IMR-90 (cell line): ENCODE measurements at regions not wholly inside any gene's neighbourhood (a gene's known extent, or its start where the extent isn't known, plus 50 kb on each side); places are given as distances from the start of the nearest gene placed in this dataset.

ENCODE experiments used
- ATAC-seq: fragments of 200-7000 bp; cut with Tn5 transposase; 2 replicates; pipeline ENCODE4 v1.9.1; 2020; ENCODE audit warnings: low read depth, mild to moderate bottlenecking, moderate library complexity
- BruUV-seq: library from RNA; stranded (reverse); fragments of 400-500 nt; replicated peaks from 2 replicates; lab custom pipeline; 2021; lab: Mats Ljungman, UMichigan
- CTCF ChIA-PET: fragments of 300-600 bp; formaldehyde crosslinking; extraction: SDS; loops from one replicate; lab custom pipeline; 2021; ENCODE audit warnings: antibody characterized with exemption; lab: Yijun Ruan, JAX
- POLR2A ChIA-PET: fragments of 300-600 bp; sonication (Branson Sonifier 250); formaldehyde crosslinking; loops from one replicate; lab custom pipeline; 2022; ENCODE audit warnings: antibody characterized with exemption; ENCODE audit not compliant: unreplicated experiment; lab: Charles Lee
- DNase-seq: peaks from one replicate; pipeline ENCODE4 v3.0.0; 2013
- H2AFZ ChIP-seq: replicated peaks from 2 replicates; pipeline ENCODE3; 2013; ENCODE audit warnings: low read length, mild to moderate bottlenecking; ENCODE audit not compliant: poor library complexity
- H2AK5ac ChIP-seq: 2 replicates; pipeline ENCODE4 v1.6.1; 2013; ENCODE audit warnings: low read depth, low read length, inconsistent platforms
- H2AK9ac ChIP-seq: replicated peaks from 2 replicates; pipeline ENCODE3; 2013; ENCODE audit warnings: mild to moderate bottlenecking, low read depth, low read length, moderate library complexity; ENCODE audit not compliant: poor library complexity
- H2BK120ac ChIP-seq: 2 replicates; pipeline ENCODE4 v1.6.1; 2013; ENCODE audit warnings: low read depth, low read length, inconsistent platforms
- H2BK15ac ChIP-seq: 3 replicates; pipeline ENCODE4 v1.6.1; 2013; ENCODE audit warnings: low read depth, low read length, inconsistent platforms
- H2BK20ac ChIP-seq: 2 replicates; pipeline ENCODE4 v1.6.1; 2013; ENCODE audit warnings: low read depth, mild to moderate bottlenecking, inconsistent platforms, low read length, moderate library complexity
- H2BK5ac ChIP-seq: 2 replicates; pipeline ENCODE4 v1.6.1; 2013; ENCODE audit warnings: mild to moderate bottlenecking, low read depth, low read length, inconsistent platforms; ENCODE audit not compliant: poor library complexity, severe bottlenecking
- H3K14ac ChIP-seq: replicated peaks from 2 replicates; pipeline ENCODE4 v1.6.1; 2013; ENCODE audit warnings: low read depth, low read length, inconsistent platforms
- H3K18ac ChIP-seq: 2 replicates; pipeline ENCODE4 v1.6.1; 2013; ENCODE audit warnings: low read depth, low read length, control low read depth
- H3K23ac ChIP-seq: 2 replicates; pipeline ENCODE4 v1.6.1; 2013; ENCODE audit warnings: low read depth, low read length, inconsistent platforms
- H3K27ac ChIP-seq: 2 replicates; pipeline ENCODE4 v1.5.1; 2013; ENCODE audit warnings: mild to moderate bottlenecking, control low read depth, low read length; ENCODE audit not compliant: insufficient read depth
- H3K27me3 ChIP-seq: 2 replicates; pipeline ENCODE4 v1.6.1; 2013; ENCODE audit warnings: low read length; ENCODE audit not compliant: control insufficient read depth, insufficient read depth
- H3K36me3 ChIP-seq: 2 replicates; pipeline ENCODE4 v1.6.1; 2013; ENCODE audit warnings: low read length, mixed read lengths; ENCODE audit not compliant: control insufficient read depth, insufficient read depth
- H3K4ac ChIP-seq: 2 replicates; pipeline ENCODE4 v1.6.1; 2013; ENCODE audit warnings: low read depth, low read length, inconsistent platforms
- H3K4me1 ChIP-seq: 2 replicates; pipeline ENCODE4 v1.6.1; 2013; ENCODE audit warnings: low read length, mixed read lengths; ENCODE audit not compliant: control insufficient read depth, insufficient read depth
- H3K4me2 ChIP-seq: 2 replicates; pipeline ENCODE4 v1.6.1; 2013; ENCODE audit warnings: low read depth, mild to moderate bottlenecking, control low read depth, low read length, moderate library complexity
- H3K4me3 ChIP-seq: 2 replicates; pipeline ENCODE4 v1.5.1; 2013; ENCODE audit warnings: low read depth, mild to moderate bottlenecking, control low read depth, low read length, moderate library complexity; ENCODE audit not compliant: insufficient read depth
- H3K56ac ChIP-seq: 2 replicates; pipeline ENCODE4 v1.6.1; 2013; ENCODE audit warnings: low read length, inconsistent platforms; ENCODE audit not compliant: insufficient read depth; ENCODE audit errors: extremely low read depth
- H3K79me1 ChIP-seq, 2 experiments: 2 replicates each; pipeline ENCODE4 v1.6.1; 2013; ENCODE audit warnings: low read length in 2 of 2, inconsistent platforms in 1 of 2, low read depth in 1 of 2
- H3K9ac ChIP-seq: 2 replicates; pipeline ENCODE4 v1.6.1; 2013; ENCODE audit warnings: low read depth, low read length, control low read depth
- H3K9me1 ChIP-seq: 2 replicates; pipeline ENCODE4 v1.6.1; 2013; ENCODE audit warnings: low read length, inconsistent platforms; ENCODE audit not compliant: insufficient read depth
- H3K9me3 ChIP-seq: 2 replicates; pipeline ENCODE4 v1.6.1; 2013; ENCODE audit warnings: low read length; ENCODE audit not compliant: control insufficient read depth, insufficient read depth
- H4K20me1 ChIP-seq: 2 replicates; pipeline ENCODE4 v1.6.1; 2013; ENCODE audit warnings: low read length, inconsistent platforms; ENCODE audit not compliant: insufficient read depth
- H4K5ac ChIP-seq: 2 replicates; pipeline ENCODE4 v1.6.1; 2013; ENCODE audit warnings: mild to moderate bottlenecking, low read depth, low read length, control low read depth
- H4K8ac ChIP-seq, 2 experiments: 2 replicates each; pipeline ENCODE4 v1.6.1; 2013; ENCODE audit warnings: low read depth in 2 of 2, low read length in 2 of 2, control low read depth in 1 of 2, inconsistent platforms in 1 of 2
- H4K91ac ChIP-seq: 2 replicates; pipeline ENCODE4 v1.6.1; 2013; ENCODE audit warnings: low read depth, low read length, inconsistent platforms; ENCODE audit not compliant: insufficient read depth
- CEBPB ChIP-seq: IDR thresholded peaks from 2 replicates; pipeline ENCODE4 v1.6.1; 2012; ENCODE audit warnings: low read depth, low read length, improper control_type of control experiment
- CHD1 ChIP-seq: IDR thresholded peaks from 2 replicates; pipeline ENCODE4 v1.6.1; 2012; ENCODE audit warnings: low read depth, low read length, improper control_type of control experiment
- CTCF ChIP-seq: conservative IDR thresholded peaks from 2 replicates; pipeline ENCODE4 v1.5.1; 2012; ENCODE audit warnings: mild to moderate bottlenecking, low read depth, low read length, improper control_type of control experiment
- ELK1 ChIP-seq: fragments of 150-350 bp; IDR thresholded peaks from 2 replicates; pipeline ENCODE4 v1.6.1; 2016; ENCODE audit warnings: low read depth, mild to moderate bottlenecking, low read length, moderate library complexity, borderline replicate concordance
- FOS ChIP-seq: fragments of 150-350 bp; IDR thresholded peaks from 2 replicates; pipeline ENCODE4 v1.6.1; 2016; ENCODE audit warnings: low read depth, low read length
- MAFK ChIP-seq: IDR thresholded peaks from 2 replicates; pipeline ENCODE4 v1.6.1; 2012; ENCODE audit warnings: low read depth, low read length, improper control_type of control experiment
- MAZ ChIP-seq: IDR thresholded peaks from 2 replicates; pipeline ENCODE4 v1.6.1; 2012; ENCODE audit warnings: low read depth, mild to moderate bottlenecking, low read length, improper control_type of control experiment, moderate library complexity, borderline replicate concordance
- POLR2A ChIP-seq: IDR thresholded peaks from 2 replicates; pipeline ENCODE4 v1.6.1; 2012; ENCODE audit warnings: mild to moderate bottlenecking, low read depth, low read length
- RAD21 ChIP-seq: IDR thresholded peaks from 2 replicates; pipeline ENCODE4 v1.6.1; 2012; ENCODE audit warnings: low read length, improper control_type of control experiment
- RCOR1 ChIP-seq: IDR thresholded peaks from 2 replicates; pipeline ENCODE4 v1.6.1; 2012; ENCODE audit warnings: mild to moderate bottlenecking, low read length, improper control_type of control experiment; ENCODE audit not compliant: insufficient replicate concordance
- RFX5 ChIP-seq: IDR thresholded peaks from 2 replicates; pipeline ENCODE4 v1.8.0; 2012; ENCODE audit warnings: low read depth, mild to moderate bottlenecking, low read length, moderate library complexity
- SMC3 ChIP-seq: fragments of 150-350 bp; IDR thresholded peaks from 2 replicates; pipeline ENCODE4 v1.6.1; 2016; ENCODE audit warnings: low read depth, mild to moderate bottlenecking, antibody characterized with exemption, low read length, moderate library complexity
- WGBS, 2 experiments: methylation state at CpG; one replicate each; pipeline versions ENCODE4 v1.1.5 to v1.1.7; 2013; ENCODE audit warnings: missing lambda C conversion rate in 2 of 2; ENCODE audit not compliant: insufficient read length in 1 of 2; ENCODE audit errors: extremely low coverage in 2 of 2; 5-methylcytosine and 5-hydroxymethylcytosine counted together
- dilution Hi-C: fragments of 300-500 bp; cut with HindIII; formaldehyde crosslinking; loops from one replicate; pipeline ENCODE4 v1.14.3; 2018; ENCODE audit warnings: low sequenced_read_pairs; ENCODE audit not compliant: unreplicated experiment
- in situ Hi-C: fragments of 300-500 bp; cut with MboI; formaldehyde crosslinking; loops from 3 replicates; pipeline ENCODE4 v1.14.3; 2019; ENCODE audit warnings: low sequenced_read_pairs, inconsistent platforms, mixed read lengths
- intact Hi-C: fragments of 100-400 bp; cut with micrococcal nuclease; formaldehyde crosslinking; loops from 2 replicates; pipeline ENCODE4 v1.10.0; 2022

- Histone ChIP-seq H2BK5ac (no peak overlapping the region), H3K9me1 (no peaks in the 10 kb centered on the region), H3K9ac (no peak overlapping the region), H3K27me3 (peaks cover 5% of the 10 kb centered on the region; the same call in 1 of the 2 replicates), H4K5ac (no peak overlapping the region), H4K91ac (no peak overlapping the region), H2BK120ac (no peak overlapping the region), H3K36me3 (no peaks in the 10 kb centered on the region), H3K4me3 (no peak overlapping the region), H3K18ac (no peak overlapping the region), H3K23ac (no peak overlapping the region), H3K14ac (no peak overlapping the region), H3K9me3 (peaks cover 6% of the 10 kb centered on the region), H3K4ac (no peak overlapping the region), H4K20me1 (no peaks in the 10 kb centered on the region), H3K4me1 (no peaks in the 10 kb centered on the region), H2AK9ac (no peak overlapping the region), H2BK15ac (no peak overlapping the region), H3K27ac (no peak overlapping the region), H3K79me1 (no peaks in the 10 kb centered on the region), H3K4me2 (no peak overlapping the region), H2AFZ (no peak overlapping the region), H2AK5ac (no peak overlapping the region), H2BK20ac (no peak overlapping the region), H4K8ac (no peak overlapping the region), H3K56ac (no peak overlapping the region)
- intact Hi-C loops = loop anchor here (5.0 to 10.0 kb wide), 2 partner anchors 55 to 1012 kb away; no protein-coding TSS in a partner anchor
- peak; percentile 48 for DNase-seq
- CTCF ChIA-PET = no interaction called here
- POLR2A ChIA-PET = no interaction called here
- no peak for TF ChIP-seq ELK1
- TF ChIP-seq CEBPB = no peak
- no peak for TF ChIP-seq RAD21
- TF ChIP-seq POLR2A = no peak
- no peak for TF ChIP-seq FOS
- no peak for TF ChIP-seq CHD1
- TF ChIP-seq MAFK = no peak
- TF ChIP-seq RCOR1 = no peak
- TF ChIP-seq RFX5 = no peak
- TF ChIP-seq CTCF = no peak
- no peak for TF ChIP-seq MAZ
- no peak for TF ChIP-seq SMC3
- ATAC-seq = peak; percentile 41; the same call in 1 of the 2 replicates
- dilution Hi-C loops = no loop called here
- in situ Hi-C loops = loop anchor here (5.0 to 25.0 kb wide), 3 partner anchors 142 to 1005 kb away; no protein-coding TSS in a partner anchor
- WGBS, 2 experiments = no CpG with 5 or more reads among the region's 7 CpGs
- BruUV-seq = no TSS peak
Observed at GRCh38 chr5:74916831-74917710, 50.9 kb upstream of the FAM169A start.
